ENCODE measurements at regions not wholly inside any gene's neighbourhood (a gene's known extent, or its start where the extent isn't known, plus 50 kb on each side); places are given as distances from the start of the nearest gene placed in this dataset.

DNA sequence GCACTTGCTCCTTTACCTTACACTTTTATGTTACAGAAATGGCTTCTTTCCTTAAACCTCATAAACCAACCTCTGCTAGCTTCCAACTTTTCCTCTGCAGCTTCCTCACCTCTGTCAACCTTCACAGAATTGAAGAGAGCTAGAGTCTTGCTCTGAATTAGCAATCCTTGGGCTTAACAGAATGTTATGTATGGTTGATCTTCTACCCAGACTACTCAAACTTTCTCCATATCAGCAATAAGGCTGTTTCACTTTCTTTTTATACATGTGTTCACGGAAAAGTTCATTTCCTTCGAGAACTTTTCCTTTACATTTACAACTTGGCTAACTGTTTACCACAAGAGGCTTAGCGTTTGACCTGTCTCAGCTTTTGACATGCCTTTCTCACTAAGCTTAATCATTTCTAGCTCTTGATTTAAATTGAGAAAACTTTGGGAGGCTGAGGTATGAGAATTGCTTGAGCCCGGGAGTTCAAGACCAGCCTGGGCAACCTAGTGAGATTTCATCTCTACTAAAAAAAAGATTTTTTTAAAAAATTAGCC, 207.3 kb downstream of the BMP7 start:
- no peak for DNase-seq (ENCODE audit: low spot score)

DNA sequence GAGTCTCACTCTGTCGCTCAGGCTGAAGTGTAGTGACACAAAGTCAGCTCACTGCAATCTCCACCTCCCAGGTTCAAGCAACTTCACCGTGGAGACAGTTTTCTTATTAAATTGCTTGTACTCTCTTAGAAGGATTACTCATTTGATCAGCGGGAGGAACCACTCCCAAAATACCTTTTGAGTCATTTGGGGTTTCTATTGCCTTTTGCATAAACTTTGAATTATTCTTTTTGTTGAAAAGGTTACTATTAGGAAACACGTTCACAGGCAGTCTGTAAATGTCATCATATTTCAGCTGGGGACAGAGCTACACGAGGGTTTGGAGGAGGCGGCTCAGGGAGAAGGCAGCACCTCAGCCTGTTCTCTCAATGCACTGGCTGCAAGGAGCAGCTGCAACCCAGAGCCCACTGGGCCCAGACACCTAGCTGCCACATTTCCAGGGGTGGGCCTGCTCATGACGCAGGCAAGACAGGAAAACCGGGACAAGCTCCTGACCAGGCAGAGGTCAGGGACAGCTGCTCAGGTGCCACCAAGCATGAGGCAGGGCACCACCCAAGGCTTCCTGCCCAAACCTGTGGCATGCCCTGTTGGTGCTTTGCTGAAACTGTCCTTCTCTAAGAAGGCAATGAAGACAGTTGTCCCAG, 205.9 kb downstream of the BMP7 start:
- DNase-seq (ENCODE audit: low spot score), result no peak

DNA sequence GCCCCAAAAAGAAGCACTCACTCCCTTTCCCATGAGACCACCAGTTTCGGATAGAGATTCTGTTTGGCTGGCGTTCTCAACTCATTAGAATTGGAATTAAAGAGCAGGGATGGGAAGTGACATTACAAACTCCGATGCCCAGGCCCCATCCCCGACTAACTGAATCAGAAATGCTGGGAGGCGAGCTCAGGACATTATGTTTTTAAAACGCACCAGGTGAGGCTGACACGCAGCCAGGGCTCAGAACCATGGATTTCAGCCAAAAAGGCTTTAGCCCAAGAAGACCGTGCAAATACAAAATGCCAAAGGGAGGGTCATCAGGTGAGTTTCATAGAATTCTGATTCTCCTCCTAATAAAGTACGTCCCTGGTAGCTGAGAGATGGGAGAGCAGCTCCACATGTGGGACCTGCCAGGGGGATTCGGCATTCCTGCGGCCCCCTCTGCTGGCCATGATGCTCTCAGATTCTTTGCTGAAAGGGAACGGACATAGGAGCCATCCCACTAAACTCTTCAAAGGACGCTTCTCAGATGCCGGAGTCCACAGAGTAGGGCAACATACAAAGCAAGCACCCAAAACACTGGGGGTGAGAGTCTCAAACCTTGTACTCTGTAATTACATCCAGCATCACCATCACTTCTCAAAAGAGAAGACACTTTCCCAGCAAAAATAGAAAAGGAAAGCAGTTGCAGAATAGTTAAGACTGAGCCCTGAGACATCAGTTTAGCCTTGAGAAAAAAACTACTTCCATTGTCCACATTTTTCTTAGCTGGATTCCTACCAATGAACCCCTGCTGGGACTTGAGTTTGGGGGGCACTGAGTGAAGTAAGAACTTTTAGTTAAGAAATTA, 205.2 kb downstream of the BMP7 start:
- peak; percentile 54 for DNase-seq (ENCODE audit: low spot score)

DNA sequence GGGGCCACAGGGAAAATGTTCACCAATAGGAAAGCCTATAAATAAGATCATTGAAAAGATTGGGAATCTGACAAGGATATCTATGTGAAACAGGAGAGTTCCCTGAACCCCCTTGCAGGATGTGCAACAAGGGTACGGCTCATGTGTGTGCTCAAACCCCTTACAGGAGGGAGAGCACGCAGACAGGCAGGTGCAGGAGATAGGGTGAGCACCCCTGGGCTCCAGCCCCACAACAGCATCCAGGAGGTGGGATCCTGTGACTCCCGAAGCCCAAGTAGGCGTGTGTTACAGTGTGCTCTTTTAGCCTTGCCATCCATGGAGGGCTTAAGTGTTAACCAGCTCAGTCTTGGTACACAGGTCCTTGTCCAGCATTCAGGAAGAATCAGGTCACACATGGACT, 204.2 kb downstream of the BMP7 start:
- DNase-seq (ENCODE audit: low spot score), result no peak

DNA sequence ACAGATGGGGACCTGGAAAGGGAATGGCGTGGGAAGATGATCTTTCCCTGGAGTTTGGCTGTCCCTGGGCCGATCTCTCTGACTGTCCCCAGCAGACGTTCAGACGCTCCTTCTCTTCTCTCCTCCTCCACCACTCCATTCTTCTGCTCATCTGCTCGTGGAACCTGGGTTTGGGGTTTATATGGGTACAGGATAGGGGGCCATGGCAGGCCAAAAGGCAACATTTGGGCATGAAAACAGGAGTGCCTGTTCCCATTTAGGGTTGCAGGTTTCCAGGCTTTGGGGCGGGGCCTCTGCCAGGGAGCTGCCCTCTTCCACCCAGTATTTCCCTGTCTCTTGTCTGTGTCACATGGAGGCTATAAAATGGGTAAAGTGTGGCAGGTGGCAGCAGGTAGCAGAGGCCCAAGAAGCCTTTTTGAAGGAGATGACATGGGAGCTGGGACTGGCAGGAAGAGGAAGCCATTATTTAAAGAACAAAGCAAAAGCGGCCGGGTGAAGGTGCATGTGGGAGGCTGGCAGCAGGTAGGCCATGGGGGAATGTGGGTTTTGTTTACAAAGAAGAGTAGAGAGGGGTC, 203.7 kb downstream of the BMP7 start:
- no peak for DNase-seq (ENCODE audit: low spot score)

DNA sequence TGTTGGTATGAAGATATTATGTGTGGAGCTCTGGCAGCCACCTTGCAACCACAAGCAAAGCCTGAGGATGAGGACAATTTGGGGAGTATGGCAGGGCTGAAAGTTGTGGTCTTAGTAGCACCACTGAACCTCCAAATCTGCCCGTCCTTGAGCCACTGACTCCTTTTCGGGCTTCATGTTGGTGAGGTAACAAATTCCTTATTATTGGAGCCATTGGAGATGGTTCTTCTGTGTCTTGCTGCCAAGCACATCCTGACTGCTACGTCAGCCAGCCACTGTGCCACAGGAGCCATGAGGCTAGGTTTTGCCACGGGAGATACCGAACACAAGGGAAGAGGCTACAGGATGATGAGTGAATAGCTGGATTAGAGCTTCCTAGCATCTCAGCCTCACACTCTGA, 201.6 kb downstream of the BMP7 start:
- no peak for DNase-seq (ENCODE audit: low spot score)

DNA sequence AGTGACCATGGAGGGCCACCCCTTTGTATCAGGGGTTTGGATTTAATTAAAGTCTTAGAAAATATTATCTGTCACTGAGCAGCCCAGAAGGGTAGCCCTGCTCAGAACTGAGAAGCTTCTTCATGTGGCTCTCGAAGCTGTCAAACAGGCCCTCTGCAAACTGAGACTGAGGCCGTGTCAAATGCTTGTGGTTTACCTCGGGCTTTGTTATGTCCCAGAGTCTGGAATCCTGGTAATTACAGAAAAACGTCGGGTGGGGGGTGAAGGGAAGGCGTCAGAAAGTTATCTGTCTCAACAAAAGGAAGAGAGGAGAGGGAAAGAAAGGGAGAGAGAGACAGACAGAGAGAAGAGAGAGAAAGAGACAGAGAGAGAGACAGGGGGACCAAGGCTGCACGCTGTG, 200.8 kb downstream of the BMP7 start:
- no peak for DNase-seq (ENCODE audit: low spot score)

DNA sequence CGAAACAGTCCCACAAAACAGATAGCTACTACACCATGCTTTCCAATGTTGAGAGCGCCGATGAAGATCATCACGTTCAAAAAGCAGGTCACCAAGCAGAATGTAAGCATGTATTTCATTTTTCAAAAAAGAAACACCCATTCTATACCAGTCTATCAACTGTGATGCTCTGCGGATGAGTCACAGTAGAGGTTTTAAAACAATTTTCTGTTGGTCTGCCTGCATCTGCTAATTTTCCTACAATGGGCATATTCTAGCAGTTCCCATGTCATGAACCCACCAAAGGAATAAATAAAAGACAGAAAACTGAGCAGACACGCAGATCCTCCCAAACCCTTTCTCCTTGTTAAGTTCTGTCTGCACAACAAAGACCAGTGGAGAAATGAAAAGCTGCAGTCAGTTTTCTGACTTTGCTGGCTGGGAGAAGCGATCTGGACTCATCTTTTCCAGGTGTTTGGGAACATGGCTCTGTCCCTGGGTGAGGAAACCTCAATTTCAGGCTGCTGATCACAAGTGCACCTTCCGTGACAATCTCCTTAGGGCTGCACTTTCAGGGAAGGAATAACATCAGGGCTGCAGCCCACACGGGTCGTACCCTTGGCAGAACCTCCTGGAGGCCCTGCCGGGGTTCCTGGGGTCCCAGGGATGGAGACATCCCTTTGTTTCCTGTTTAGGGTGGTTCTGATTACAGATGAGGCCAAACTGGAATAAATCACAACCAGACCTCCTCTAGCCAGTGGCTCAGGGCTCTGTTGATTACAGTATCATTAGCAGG, 200.1 kb downstream of the BMP7 start:
- DNase-seq (ENCODE audit: low spot score), result no peak

DNA sequence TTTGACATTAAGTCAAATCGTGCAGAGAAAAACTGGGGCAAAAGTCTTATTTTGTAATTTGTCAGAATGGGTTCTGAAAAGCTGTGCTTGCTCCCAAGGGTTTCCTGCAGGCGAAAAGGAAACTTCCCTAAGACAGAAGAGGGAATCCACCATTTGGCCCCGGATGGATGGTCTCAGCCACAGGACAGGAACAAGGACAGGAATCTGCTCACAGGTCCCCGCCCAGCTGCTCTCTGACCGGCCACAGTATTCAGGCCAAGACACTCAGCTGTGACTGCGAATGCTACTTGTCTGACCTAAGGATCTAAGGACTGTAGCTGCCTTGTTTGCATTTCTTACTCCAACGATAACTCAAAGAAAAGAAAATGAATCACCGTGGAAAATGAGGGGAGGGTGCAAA, 197.0 kb downstream of the BMP7 start:
- no peak for DNase-seq (ENCODE audit: low spot score)

DNA sequence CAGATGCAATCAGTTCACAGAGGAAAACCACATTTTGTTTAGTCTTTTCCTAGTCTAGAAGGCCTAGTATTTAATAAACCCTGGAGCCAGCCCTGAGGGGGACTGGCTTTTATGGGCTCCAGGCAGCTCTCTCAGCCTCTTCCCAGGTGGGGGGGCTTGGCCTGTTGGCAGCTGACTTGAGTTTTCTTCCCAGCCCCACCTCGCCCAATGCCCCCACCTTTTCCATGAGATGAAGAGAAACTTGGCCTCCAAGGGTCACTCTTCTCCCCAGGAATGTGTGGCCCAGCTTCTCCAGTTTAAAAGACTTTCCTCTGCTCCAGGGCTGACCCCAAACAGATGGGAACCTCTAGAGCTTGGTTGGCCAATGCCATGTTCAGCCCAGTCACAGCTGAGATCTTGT, 196.1 kb downstream of the BMP7 start:
- DNase-seq (ENCODE audit: low spot score), result no peak

DNA sequence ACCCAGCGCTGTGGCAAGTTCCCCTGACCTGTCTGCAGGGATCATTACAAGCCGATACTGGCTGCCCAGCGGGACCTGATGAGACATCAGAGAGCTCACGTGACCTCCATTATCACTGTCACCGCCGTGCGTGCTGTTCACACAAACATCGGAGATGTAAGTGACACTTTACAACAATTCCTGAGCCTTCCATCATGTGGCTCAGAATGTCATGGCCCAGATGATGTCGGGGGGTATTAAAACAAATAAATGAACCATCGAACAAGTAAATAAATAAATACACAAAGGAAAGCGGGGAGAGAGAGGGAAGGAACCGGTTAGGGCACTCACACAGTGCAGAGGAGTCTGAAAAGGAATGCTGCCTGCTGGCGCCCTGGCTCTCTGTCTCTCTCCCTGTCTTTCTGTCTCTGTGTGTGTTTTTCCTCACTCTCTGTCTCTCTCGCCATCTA, 195.1 kb downstream of the BMP7 start:
- DNase-seq (ENCODE audit: low spot score), result no peak

DNA sequence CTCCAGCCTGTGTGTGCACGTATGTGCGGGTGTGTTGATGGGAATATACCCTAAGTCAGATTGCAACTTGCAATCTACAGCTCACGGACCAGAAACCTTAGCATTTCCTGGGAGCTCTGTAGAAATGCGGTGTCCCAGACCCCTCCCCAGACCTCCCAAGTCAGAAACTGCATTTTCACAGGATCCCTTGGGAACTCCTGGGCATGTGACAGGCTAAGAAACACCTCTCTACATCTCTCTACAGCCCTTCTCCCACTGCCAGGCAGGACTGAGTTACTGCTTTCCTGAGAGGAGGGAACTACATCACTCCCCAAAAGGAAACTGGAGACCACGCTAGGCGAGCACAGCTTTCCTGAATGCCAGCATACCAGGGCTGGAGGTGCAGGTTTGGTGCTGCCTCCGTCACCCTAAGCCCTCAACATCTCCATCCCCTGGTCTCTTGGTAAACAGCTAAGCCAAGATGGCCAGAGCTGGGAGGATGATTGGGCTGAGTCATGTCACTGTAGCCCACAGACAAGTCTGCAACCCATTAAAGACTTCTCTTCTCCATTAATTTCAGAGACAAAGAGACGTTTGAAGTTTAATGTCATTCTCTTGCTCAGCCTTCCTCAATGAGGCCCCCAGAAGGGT, 194.4 kb downstream of the BMP7 start:
- DNase-seq (ENCODE audit: low spot score), result no peak

DNA sequence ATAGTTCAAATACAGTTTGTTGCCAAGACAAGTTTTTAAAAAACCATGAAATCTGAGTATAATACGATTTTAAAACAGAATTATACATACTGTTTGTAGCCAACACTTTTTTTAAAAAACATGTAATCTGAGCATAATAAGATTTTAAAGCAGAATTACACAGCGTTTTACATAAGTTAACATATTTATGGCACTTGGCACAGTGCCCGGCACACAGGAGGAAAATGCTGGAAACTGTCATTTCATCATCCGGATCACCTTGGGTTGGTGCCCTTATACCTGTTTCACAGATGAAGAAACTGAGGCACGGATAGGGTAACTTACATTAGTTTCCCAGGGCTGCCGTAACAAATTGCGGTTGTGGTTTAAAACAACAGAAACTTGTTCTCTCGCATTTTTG, 193.0 kb downstream of the BMP7 start:
- no peak for DNase-seq (ENCODE audit: low spot score)

DNA sequence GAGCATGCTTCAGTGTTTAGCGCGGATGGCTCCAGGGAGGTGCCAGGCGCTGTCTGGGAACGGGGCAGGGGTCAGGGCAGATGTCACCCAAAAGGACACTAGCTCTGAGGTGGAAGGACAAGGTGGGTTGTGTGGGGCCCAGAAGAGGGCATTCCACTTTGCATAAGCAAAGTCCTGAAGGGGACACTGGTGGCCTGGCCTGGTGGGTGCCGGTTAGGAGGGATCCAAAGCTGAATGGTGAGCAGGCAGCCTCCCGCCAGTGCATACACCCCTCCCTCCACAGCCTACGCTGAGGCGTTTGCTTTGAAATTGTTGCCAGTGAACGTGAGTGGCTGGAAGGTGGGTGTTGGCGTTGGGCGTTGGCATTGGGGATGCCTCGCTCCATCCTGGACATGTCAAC, 192.1 kb downstream of the BMP7 start:
- no peak for DNase-seq (ENCODE audit: low spot score)

DNA sequence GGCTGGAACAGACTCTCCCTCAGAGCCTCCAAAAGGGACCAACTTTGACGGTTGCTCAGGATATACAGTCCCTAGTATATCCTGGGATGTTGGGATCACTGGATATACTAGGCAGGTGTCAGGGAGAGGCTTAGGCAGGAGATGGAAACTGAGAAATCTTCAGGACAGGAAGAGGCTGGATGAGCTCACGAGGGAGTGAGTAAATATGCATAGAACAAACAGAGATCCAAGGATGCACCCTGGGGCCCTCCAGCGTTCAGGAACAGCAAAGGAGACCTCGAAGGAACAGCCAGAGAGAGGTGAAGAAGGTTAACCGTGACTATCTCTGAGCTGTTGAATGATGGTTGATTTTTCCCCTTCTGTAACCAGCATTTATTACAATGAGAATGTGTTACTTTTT, 191.3 kb downstream of the BMP7 start:
- no peak for DNase-seq (ENCODE audit: low spot score)

DNA sequence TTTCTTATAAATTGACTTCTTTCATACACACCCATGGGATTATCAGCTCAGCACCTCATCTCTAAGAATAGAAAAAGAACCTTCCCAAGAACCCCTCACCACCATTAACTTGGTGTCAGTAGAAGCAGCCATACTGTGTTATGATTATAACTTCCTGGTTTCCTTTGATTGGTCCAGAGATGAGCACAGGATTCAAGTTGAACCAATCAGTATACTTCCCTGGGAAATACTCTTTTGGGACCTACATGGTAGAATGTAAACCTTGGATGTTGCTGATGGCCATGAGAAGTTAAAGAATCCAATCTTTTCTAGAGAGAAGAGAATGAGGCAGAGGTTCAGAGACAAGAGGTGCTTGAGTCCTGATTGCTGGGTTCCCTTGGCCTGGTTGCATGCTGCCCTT, 190.8 kb downstream of the BMP7 start:
- DNase-seq (ENCODE audit: low spot score), result no peak

DNA sequence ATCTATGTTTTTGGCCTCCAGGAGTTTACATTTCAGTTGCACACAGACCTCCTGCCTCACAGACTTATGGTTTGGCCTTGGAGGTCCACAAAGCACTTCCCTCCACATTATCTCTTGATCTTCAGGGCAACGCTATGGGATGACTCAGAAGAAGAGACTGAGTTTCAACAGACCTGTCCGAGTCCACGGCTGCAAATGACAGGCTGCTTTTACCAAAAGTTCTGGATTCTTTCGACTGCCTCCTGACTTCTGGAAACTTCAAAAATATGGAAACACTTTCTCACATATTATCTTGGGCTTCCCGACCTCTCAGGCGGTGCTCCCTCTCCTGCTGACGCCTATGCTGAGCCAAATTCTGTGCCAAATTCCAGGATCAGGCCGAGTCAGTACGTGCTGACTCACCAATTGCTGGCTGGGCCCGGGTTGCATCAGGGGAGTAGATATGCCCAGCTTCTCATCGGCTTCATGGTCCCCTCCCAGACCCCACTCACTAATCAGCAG, 190.2 kb downstream of the BMP7 start:
- DNase-seq (ENCODE audit: low spot score), result no peak

DNA sequence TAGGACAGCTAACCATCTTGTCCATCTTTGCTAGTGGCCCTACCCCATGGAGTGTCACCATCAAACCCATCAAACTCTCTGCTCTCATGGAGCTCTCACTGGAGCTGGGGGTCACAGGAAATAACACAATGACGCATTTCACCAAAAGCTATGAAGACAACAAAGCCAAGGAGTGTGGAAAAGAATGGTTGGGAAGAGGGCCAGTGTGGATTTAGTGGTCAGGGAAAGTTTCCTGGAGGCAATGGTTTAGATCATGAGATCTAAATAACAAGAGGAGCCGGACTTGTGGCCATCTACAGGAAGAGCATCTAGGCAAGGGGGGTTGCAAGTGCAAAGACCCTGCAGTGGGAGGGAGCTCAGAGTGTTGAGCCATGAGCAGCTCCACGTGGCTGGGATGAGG, 189.5 kb downstream of the BMP7 start:
- no peak for DNase-seq (ENCODE audit: low spot score)

DNA sequence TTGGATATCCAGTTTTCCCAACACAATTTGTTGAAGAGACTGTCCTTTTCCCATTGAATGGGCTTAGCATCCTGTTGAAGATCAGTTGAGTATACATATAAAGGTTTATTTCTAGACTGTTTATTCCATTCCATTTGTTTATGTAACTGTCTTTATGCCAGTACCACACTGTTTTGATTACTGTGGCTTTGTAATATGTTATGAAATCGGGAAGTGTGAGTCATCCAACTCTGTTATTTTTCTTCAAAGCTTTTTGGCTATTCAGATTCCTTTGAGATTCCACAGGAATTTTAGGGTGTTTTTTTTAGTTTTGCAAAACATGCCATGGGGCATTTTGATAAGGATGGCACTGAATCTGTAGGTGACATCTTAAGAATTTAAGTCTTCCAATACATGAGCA, 188.3 kb downstream of the BMP7 start:
- no peak for DNase-seq (ENCODE audit: low spot score)

DNA sequence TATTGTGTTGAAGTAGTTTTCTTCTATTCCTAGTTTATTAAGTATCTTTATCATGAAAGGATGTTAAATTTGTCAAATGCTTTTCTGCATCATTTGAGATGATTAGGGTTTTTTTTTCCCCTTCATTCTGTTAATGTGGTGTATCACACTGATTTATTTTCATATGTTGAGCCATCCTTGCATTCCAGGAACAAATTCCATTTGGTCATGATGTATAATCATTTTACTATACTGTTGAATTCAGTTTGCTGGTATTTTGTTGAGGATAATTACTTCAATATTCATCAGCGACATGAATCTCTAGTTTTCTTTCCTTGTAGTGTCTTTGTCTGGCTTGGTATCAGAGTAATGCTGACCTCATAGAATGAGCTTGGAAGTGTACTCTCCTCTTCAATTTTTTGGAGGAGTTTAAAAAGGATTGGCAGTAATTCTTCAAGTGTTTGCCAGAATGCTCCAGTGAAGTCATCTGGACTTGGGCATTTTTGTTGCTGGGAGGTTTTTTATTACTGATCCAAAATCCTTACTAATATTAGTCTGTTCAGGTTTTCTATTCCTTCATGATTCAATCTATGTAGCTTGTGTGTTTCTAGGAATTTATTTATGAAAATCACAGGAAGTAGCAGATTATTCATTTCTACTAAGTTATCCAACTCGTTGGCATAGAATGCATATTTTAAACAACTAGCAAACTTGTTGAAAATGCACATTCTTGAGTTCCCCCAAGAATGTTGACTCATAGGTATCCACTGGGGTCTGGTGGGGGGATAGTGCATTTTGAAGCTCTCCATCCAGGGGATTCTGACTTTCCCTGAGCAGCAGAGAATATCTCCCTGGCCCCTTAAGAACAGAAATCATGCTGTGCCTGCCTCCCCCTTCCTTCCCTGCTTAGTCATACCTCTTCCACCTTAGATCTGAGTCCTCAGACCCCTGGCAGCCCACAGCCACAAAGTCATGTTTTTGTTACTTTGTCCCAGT, 187.1 kb downstream of the BMP7 start:
- no peak for DNase-seq (ENCODE audit: low spot score)

All from HuH-7.5 (cell line).